ENCODE measurements at regions not wholly inside any gene's neighbourhood (a gene's known extent, or its start where the extent isn't known, plus 50 kb on each side); places are given as distances from the start of the nearest gene placed in this dataset.
"Not testable (repeated sequence)": the region's sequence is repeated elsewhere in the genome, so short reads cannot be mapped to it uniquely, and the experiment has no call there.

GRCh38 chr15:69766156-69766555 lies 313.5 kb downstream of the RPLP1 start:
- H3K4me1 ChIP-seq (replicated peaks) = no peaks in the 10 kb centered on the region
- DNase-seq (ENCODE audit: low spot score) = no peak
- no peaks in the 10 kb centered on the region for H3K27me3 ChIP-seq (replicated peaks; ENCODE audit: insufficient read depth)
- no peak overlapping the region for H3K4me3 ChIP-seq
- no peaks in the 10 kb centered on the region for H3K36me3 ChIP-seq
- H3K9me3 ChIP-seq = no peaks in the 10 kb centered on the region
- no peak overlapping the region for H3K27ac ChIP-seq
- TF ChIP-seq POLR2AphosphoS5 (IDR thresholded peaks at IDR 0.05) (no peak), POLR2A (IDR thresholded peaks at IDR 0.05) (no peak), CTCF (IDR thresholded peaks at IDR 0.05) (peak in 2 of 4 experiments; percentile 8 to 23)
- intact Hi-C loops (cut with DNase I) = no loop called here

DNA sequence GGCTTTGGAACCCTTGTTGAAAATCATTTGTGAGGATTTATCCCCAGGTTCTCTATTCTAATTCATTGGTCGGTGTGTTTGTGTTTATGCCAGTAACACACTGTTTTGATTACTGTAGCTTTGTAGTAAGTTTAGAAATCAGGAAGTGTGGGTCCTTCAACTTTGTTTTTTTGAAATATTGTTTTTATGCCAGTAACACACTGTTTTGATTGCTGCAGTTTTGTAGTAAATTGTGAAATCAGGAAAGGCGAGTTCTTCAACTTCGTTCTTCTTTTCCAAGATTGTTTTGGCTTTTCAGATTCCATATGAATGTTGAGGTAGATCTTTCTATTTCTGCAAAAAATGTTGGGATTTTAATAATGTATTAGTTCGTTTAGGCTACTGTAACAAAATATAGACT lies 314.6 kb downstream of the RPLP1 start:
- TF ChIP-seq CTCF (IDR thresholded peaks at IDR 0.05) (no peak), POLR2A (IDR thresholded peaks at IDR 0.05) (no peak), POLR2AphosphoS5 (IDR thresholded peaks at IDR 0.05) (no peak)
- intact Hi-C loops (cut with DNase I) = no loop called here
- Histone ChIP-seq H3K4me1 (replicated peaks) (no peaks in the 10 kb centered on the region), H3K27me3 (replicated peaks; ENCODE audit: insufficient read depth) (no peaks in the 10 kb centered on the region), H3K9me3 (no peaks in the 10 kb centered on the region), H3K27ac (no peak overlapping the region), H3K4me3 (no peak overlapping the region), H3K36me3 (no peaks in the 10 kb centered on the region)
- 85% methylated on average over 4 of the region's 4 CpGs for WGBS
- no peak for DNase-seq (ENCODE audit: low spot score)

DNA sequence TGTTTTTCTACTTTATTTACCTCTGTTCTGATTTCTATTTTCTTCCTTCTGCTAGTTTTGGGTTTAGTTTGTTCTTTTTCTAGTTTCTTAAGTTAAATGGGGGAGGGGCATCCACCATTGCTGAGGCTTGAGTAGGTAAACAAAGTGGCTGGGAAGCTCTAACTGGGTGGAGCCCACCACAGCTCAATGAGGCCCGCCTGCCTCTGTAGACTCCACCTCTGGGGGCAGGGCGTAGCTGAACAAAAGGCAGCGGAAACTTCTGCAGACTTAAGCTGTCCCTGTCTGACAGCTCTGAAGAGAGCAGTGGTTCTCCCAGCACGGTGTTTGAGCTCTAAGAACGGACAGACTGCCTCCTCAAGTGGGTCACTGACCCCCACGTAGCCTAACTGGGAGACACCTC lies 316.7 kb downstream of the RPLP1 start:
- H3K27me3 ChIP-seq (replicated peaks; ENCODE audit: insufficient read depth); H3K27ac ChIP-seq; intact Hi-C loops (cut with DNase I); H3K4me3 ChIP-seq; H3K4me1 ChIP-seq (replicated peaks); H3K9me3 ChIP-seq; DNase-seq (ENCODE audit: low spot score); H3K36me3 ChIP-seq: not testable (repeated sequence)
- WGBS = 65% methylated on average over 6 of the region's 6 CpGs

- not testable (repeated sequence) for H3K9me3 ChIP-seq
Observed at GRCh38 chr15:69774258-69774657, 321.6 kb downstream of the RPLP1 start.

GRCh38 chr15:69774711-69775110 lies 322.1 kb downstream of the RPLP1 start:
- 97% methylated on average over 2 of the region's 2 CpGs for WGBS

More at GRCh38 chr15:69774258-69774657, 321.6 kb downstream of the RPLP1 start:
- H3K4me3 ChIP-seq; H3K27ac ChIP-seq; DNase-seq (ENCODE audit: low spot score); H3K27me3 ChIP-seq (replicated peaks; ENCODE audit: insufficient read depth); H3K4me1 ChIP-seq (replicated peaks); H3K36me3 ChIP-seq; intact Hi-C loops (cut with DNase I): not testable (repeated sequence)
- 84% methylated on average over 3 of the region's 3 CpGs for WGBS

DNA sequence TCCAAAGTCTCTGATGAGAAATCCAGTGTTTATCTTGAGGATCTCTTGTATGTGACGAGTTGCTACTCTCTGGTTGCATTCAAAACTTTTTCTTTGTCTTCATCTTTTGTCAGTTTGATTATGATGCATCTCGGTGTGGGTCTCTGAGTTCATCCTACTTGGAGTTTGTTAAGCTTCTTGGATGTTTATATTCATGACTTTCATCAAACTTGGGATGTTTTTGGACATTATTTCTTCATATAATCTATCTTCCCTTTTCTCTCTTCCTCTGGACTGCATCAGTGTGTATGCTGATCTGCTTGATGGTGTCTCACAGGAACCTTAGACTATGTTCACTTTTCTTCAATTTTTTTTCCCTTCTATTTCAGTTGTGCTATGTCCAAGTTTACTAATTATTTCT lies 320.4 kb downstream of the TLE3 start:
- Histone ChIP-seq H3K9me3 (no peaks in the 10 kb centered on the region), H3K27ac (no peak overlapping the region)
- whole genome bisulfite sequencing = 77% methylated on average over 2 of the region's 2 CpGs

More at GRCh38 chr15:69774711-69775110, 322.1 kb downstream of the RPLP1 start:
- H3K36me3 ChIP-seq; H3K27me3 ChIP-seq (replicated peaks; ENCODE audit: insufficient read depth); H3K4me3 ChIP-seq; H3K4me1 ChIP-seq (replicated peaks); DNase-seq (ENCODE audit: low spot score); H3K27ac ChIP-seq; intact Hi-C loops (cut with DNase I); H3K9me3 ChIP-seq: not testable (repeated sequence)

More for the DNA sequence above, 320.4 kb downstream of the TLE3 start:
- Histone ChIP-seq H3K36me3 (no peaks in the 10 kb centered on the region), H3K4me1 (replicated peaks) (no peaks in the 10 kb centered on the region), H3K4me3 (no peak overlapping the region), H3K27me3 (replicated peaks; ENCODE audit: insufficient read depth) (no peaks in the 10 kb centered on the region)
- TF ChIP-seq POLR2A (IDR thresholded peaks at IDR 0.05) (no peak), CTCF (IDR thresholded peaks at IDR 0.05) (no peak), POLR2AphosphoS5 (IDR thresholded peaks at IDR 0.05) (no peak)
- intact Hi-C loops (cut with DNase I) = no loop called here
- no peak for DNase-seq (ENCODE audit: low spot score)

Measured in prostate gland (tissue), 2 donors.